BLaER1 (cell line): ENCODE measurements at regions not wholly inside any gene's neighbourhood (a gene's known extent, or its start where the extent isn't known, plus 50 kb on each side); places are given as distances from the start of the nearest gene placed in this dataset.

Experiments
- H3K27ac ChIP-seq: shearing (Covaris generic); formaldehyde crosslinking; 2 replicates; pipeline ENCODE4 v1.8.1; 2022
- H3K27me3 ChIP-seq: shearing (Covaris generic); formaldehyde crosslinking; 2 replicates; pipeline ENCODE4 v1.8.1; 2022
- H3K36me3 ChIP-seq: shearing (Covaris generic); formaldehyde crosslinking; 2 replicates; pipeline ENCODE4 v1.8.1; 2022
- H3K4me1 ChIP-seq: shearing (Covaris generic); formaldehyde crosslinking; 2 replicates; pipeline ENCODE4 v1.8.1; 2022
- H3K4me2 ChIP-seq: shearing (Covaris generic); formaldehyde crosslinking; 2 replicates; pipeline ENCODE4 v1.8.1; 2022
- H3K4me3 ChIP-seq: shearing (Covaris generic); formaldehyde crosslinking; 2 replicates; pipeline ENCODE4 v1.8.1; 2022
- H3K9ac ChIP-seq: shearing (Covaris generic); formaldehyde crosslinking; 2 replicates; pipeline ENCODE4 v1.8.1; 2022
- H3K9me3 ChIP-seq: shearing (Covaris generic); formaldehyde crosslinking; 2 replicates; pipeline ENCODE4 v1.8.1; 2022
- H4K20me1 ChIP-seq: shearing (Covaris generic); formaldehyde crosslinking; 2 replicates; pipeline ENCODE4 v1.8.1; 2022
- Cebpa-rat ChIP-seq: shearing (Covaris generic); IDR thresholded peaks from 2 replicates; pipeline ENCODE4 v1.8.1; 2022

- Histone ChIP-seq H3K4me2 (no peak overlapping the region), H3K27ac (no peak overlapping the region), H3K4me1 (no peaks in the 10 kb centered on the region), H4K20me1 (no peaks in the 10 kb centered on the region), H3K27me3 (no peaks in the 10 kb centered on the region), H3K9me3 (no peaks in the 10 kb centered on the region), H3K4me3 (no peak overlapping the region), H3K36me3 (no peaks in the 10 kb centered on the region), H3K9ac (no peak overlapping the region)
- TF ChIP-seq Cebpa-rat: no peak
Measured at GRCh38 chr1:194387531-194387930, 1201.1 kb upstream of the B3GALT2 start.

GRCh38 chr1:194378517-194378916 lies 1192.1 kb upstream of the B3GALT2 start:
- TF ChIP-seq Cebpa-rat: no peak
- H3K27ac ChIP-seq: no peak overlapping the region
- no peaks in the 10 kb centered on the region for H4K20me1 ChIP-seq
- H3K9ac ChIP-seq: no peak overlapping the region
- H3K4me2 ChIP-seq: no peak overlapping the region
- no peaks in the 10 kb centered on the region for H3K36me3 ChIP-seq
- no peaks in the 10 kb centered on the region for H3K4me1 ChIP-seq
- H3K27me3 ChIP-seq: no peaks in the 10 kb centered on the region
- no peak overlapping the region for H3K4me3 ChIP-seq
- no peaks in the 10 kb centered on the region for H3K9me3 ChIP-seq

- no peak overlapping the region for H3K4me2 ChIP-seq
- no peaks in the 10 kb centered on the region for H3K27me3 ChIP-seq
- H3K9me3 ChIP-seq: no peaks in the 10 kb centered on the region
- H3K4me3 ChIP-seq: no peak overlapping the region
- no peaks in the 10 kb centered on the region for H3K36me3 ChIP-seq
- no peak overlapping the region for H3K9ac ChIP-seq
- no peaks in the 10 kb centered on the region for H4K20me1 ChIP-seq
- no peak overlapping the region for H3K27ac ChIP-seq
- no peak for TF ChIP-seq Cebpa-rat
- H3K4me1 ChIP-seq: no peaks in the 10 kb centered on the region
Measured at GRCh38 chr1:194374649-194375048, 1188.2 kb upstream of the B3GALT2 start.

- Histone ChIP-seq H3K4me3 (no peak overlapping the region), H3K9me3 (no peaks in the 10 kb centered on the region), H3K27ac (no peak overlapping the region), H3K4me1 (no peaks in the 10 kb centered on the region), H3K4me2 (no peak overlapping the region), H3K36me3 (no peaks in the 10 kb centered on the region), H3K27me3 (no peaks in the 10 kb centered on the region), H3K9ac (no peak overlapping the region), H4K20me1 (no peaks in the 10 kb centered on the region)
- no peak for TF ChIP-seq Cebpa-rat
Measured at GRCh38 chr1:194372266-194372665, 1185.9 kb upstream of the B3GALT2 start.

- Histone ChIP-seq H3K36me3 (no peaks in the 10 kb centered on the region), H3K4me3 (no peak overlapping the region), H3K4me2 (no peak overlapping the region), H3K27me3 (no peaks in the 10 kb centered on the region), H3K9ac (no peak overlapping the region), H3K9me3 (no peaks in the 10 kb centered on the region), H4K20me1 (no peaks in the 10 kb centered on the region), H3K27ac (no peak overlapping the region), H3K4me1 (no peaks in the 10 kb centered on the region)
- no peak for TF ChIP-seq Cebpa-rat
Measured at GRCh38 chr1:194369622-194370021, 1183.2 kb upstream of the B3GALT2 start.

- Histone ChIP-seq H3K4me2 (no peak overlapping the region), H3K27ac (no peak overlapping the region), H3K4me1 (no peaks in the 10 kb centered on the region), H4K20me1 (no peaks in the 10 kb centered on the region), H3K4me3 (no peak overlapping the region), H3K9me3 (no peaks in the 10 kb centered on the region), H3K27me3 (no peaks in the 10 kb centered on the region), H3K9ac (no peak overlapping the region), H3K36me3 (no peaks in the 10 kb centered on the region)
- no peak for TF ChIP-seq Cebpa-rat
Measured at GRCh38 chr1:194369060-194369459, 1182.6 kb upstream of the B3GALT2 start.

GRCh38 chr1:194367121-194367520 lies 1180.7 kb upstream of the B3GALT2 start:
- no peak for TF ChIP-seq Cebpa-rat
- no peaks in the 10 kb centered on the region for H3K9me3 ChIP-seq
- no peak overlapping the region for H3K4me2 ChIP-seq

GRCh38 chr1:194366705-194367104 lies 1180.3 kb upstream of the B3GALT2 start:
- Histone ChIP-seq H3K9me3 (no peaks in the 10 kb centered on the region), H3K4me1 (no peaks in the 10 kb centered on the region), H3K4me3 (no peak overlapping the region), H3K27me3 (no peaks in the 10 kb centered on the region), H3K27ac (no peak overlapping the region), H4K20me1 (no peaks in the 10 kb centered on the region), H3K9ac (no peak overlapping the region), H3K36me3 (no peaks in the 10 kb centered on the region), H3K4me2 (no peak overlapping the region)
- TF ChIP-seq Cebpa-rat: no peak

More at GRCh38 chr1:194367121-194367520, 1180.7 kb upstream of the B3GALT2 start:
- no peak overlapping the region for H3K4me3 ChIP-seq
- no peaks in the 10 kb centered on the region for H3K36me3 ChIP-seq
- no peaks in the 10 kb centered on the region for H3K27me3 ChIP-seq
- no peaks in the 10 kb centered on the region for H4K20me1 ChIP-seq
- no peaks in the 10 kb centered on the region for H3K4me1 ChIP-seq
- no peak overlapping the region for H3K9ac ChIP-seq
- no peak overlapping the region for H3K27ac ChIP-seq

GRCh38 chr1:194362327-194362726 lies 1175.9 kb upstream of the B3GALT2 start:
- Histone ChIP-seq H3K4me3 (no peak overlapping the region), H3K9me3 (peaks cover 4% of the 10 kb centered on the region; the same call in 1 of the 2 replicates), H3K9ac (no peak overlapping the region), H3K4me2 (no peak overlapping the region), H4K20me1 (no peaks in the 10 kb centered on the region), H3K27me3 (no peaks in the 10 kb centered on the region), H3K4me1 (no peaks in the 10 kb centered on the region), H3K27ac (no peak overlapping the region), H3K36me3 (no peaks in the 10 kb centered on the region)
- TF ChIP-seq Cebpa-rat: no peak

- no peaks in the 10 kb centered on the region for H3K36me3 ChIP-seq
- H3K4me1 ChIP-seq: no peaks in the 10 kb centered on the region
- H3K4me2 ChIP-seq: no peak overlapping the region
- no peak overlapping the region for H3K4me3 ChIP-seq
- peaks cover 4% of the 10 kb centered on the region; the same call in 1 of the 2 replicates for H3K9me3 ChIP-seq
- no peaks in the 10 kb centered on the region for H4K20me1 ChIP-seq
- no peaks in the 10 kb centered on the region for H3K27me3 ChIP-seq
- no peak overlapping the region for H3K27ac ChIP-seq
- H3K9ac ChIP-seq: no peak overlapping the region
- no peak for TF ChIP-seq Cebpa-rat
Measured at GRCh38 chr1:194361374-194362131, 1175.1 kb upstream of the B3GALT2 start.
